ENCODE measurements at regions not wholly inside any gene's neighbourhood (a gene's known extent, or its start where the extent isn't known, plus 50 kb on each side); places are given as distances from the start of the nearest gene placed in this dataset.
"Not testable (repeated sequence)": the region's sequence is repeated elsewhere in the genome, so short reads cannot be mapped to it uniquely, and the experiment has no call there.

GRCh38 chr2:391696-392095 is 103.8 kb upstream of the ALKAL2 start:
- Histone ChIP-seq H3K27ac (ENCODE audit: low read length) (no peak overlapping the region), H3K4me1 (ENCODE audit: insufficient read depth, low read length) (peaks cover 38% of the 10 kb centered on the region), H3K4me3 (ENCODE audit: low read depth in 1 of 2, low read length in 2 of 2) (no peak overlapping the region), H2AFZ (ENCODE audit: low read depth, low read length) (no peak overlapping the region), H3K79me2 (ENCODE audit: insufficient read depth, low read length) (no peaks in the 10 kb centered on the region), H3K9me3 (ENCODE audit: insufficient read depth, low read length, severe bottlenecking) (no peaks in the 10 kb centered on the region), H4K20me1 (ENCODE audit: insufficient read depth, low read length) (no peaks in the 10 kb centered on the region), H3K4me2 (ENCODE audit: insufficient read depth, low read length) (no peak overlapping the region), H3K9ac (ENCODE audit: low read depth, low read length) (no peak overlapping the region), H3K27me3 (ENCODE audit: insufficient read depth, low read length, poor library complexity) (no peaks in the 10 kb centered on the region), H3K36me3 (ENCODE audit: insufficient read depth, low read length) (no peaks in the 10 kb centered on the region)
- ATAC-seq (ENCODE audit: insufficient read depth, low read depth) (no peak), DNase-seq (no peak)
- no peak for TF ChIP-seq EZH2 (IDR thresholded peaks at IDR 0.05; ENCODE audit: borderline replicate concordance, low read depth, low read length, severe bottlenecking)
- no peak for TF ChIP-seq CTCF (IDR thresholded peaks at IDR 0.05; ENCODE audit: borderline replicate concordance, extremely low read depth, low read length, poor library complexity, severe bottlenecking)

- no peak overlapping the region for H2AFZ ChIP-seq (ENCODE audit: low read depth, low read length)
- H3K4me3 ChIP-seq (ENCODE audit: low read depth in 1 of 2, low read length in 2 of 2) = no peak overlapping the region
- H3K27ac ChIP-seq (ENCODE audit: low read length) = no peak overlapping the region
- no peak overlapping the region for H3K9ac ChIP-seq (ENCODE audit: low read depth, low read length)
- peaks cover 36% of the 10 kb centered on the region for H3K4me1 ChIP-seq (ENCODE audit: insufficient read depth, low read length)
- no peak for ATAC-seq (ENCODE audit: insufficient read depth, low read depth)
- no peak overlapping the region for H3K4me2 ChIP-seq (ENCODE audit: insufficient read depth, low read length)
- no peaks in the 10 kb centered on the region for H4K20me1 ChIP-seq (ENCODE audit: insufficient read depth, low read length)
- no peak for TF ChIP-seq CTCF (IDR thresholded peaks at IDR 0.05; ENCODE audit: borderline replicate concordance, extremely low read depth, low read length, poor library complexity, severe bottlenecking)
- H3K36me3 ChIP-seq (ENCODE audit: insufficient read depth, low read length) = no peaks in the 10 kb centered on the region
- no peaks in the 10 kb centered on the region for H3K9me3 ChIP-seq (ENCODE audit: insufficient read depth, low read length, severe bottlenecking)
- no peaks in the 10 kb centered on the region for H3K27me3 ChIP-seq (ENCODE audit: insufficient read depth, low read length, poor library complexity)
- DNase-seq = no peak
- no peaks in the 10 kb centered on the region for H3K79me2 ChIP-seq (ENCODE audit: insufficient read depth, low read length)
These were observed 103.1 kb upstream of the ALKAL2 start for GRCh38 chr2:390959-391358.

- not testable (repeated sequence) for H3K27ac ChIP-seq (ENCODE audit: low read length); ATAC-seq (ENCODE audit: insufficient read depth, low read depth); H3K36me3 ChIP-seq (ENCODE audit: insufficient read depth, low read length); H4K20me1 ChIP-seq (ENCODE audit: insufficient read depth, low read length); DNase-seq; H3K79me2 ChIP-seq (ENCODE audit: insufficient read depth, low read length); H2AFZ ChIP-seq (ENCODE audit: low read depth, low read length); H3K9ac ChIP-seq (ENCODE audit: low read depth, low read length); H3K4me2 ChIP-seq (ENCODE audit: insufficient read depth, low read length); H3K9me3 ChIP-seq (ENCODE audit: insufficient read depth, low read length, severe bottlenecking); H3K4me3 ChIP-seq (ENCODE audit: low read depth in 1 of 2, low read length in 2 of 2); H3K27me3 ChIP-seq (ENCODE audit: insufficient read depth, low read length, poor library complexity)
- peaks cover 26% of the 10 kb centered on the region for H3K4me1 ChIP-seq (ENCODE audit: insufficient read depth, low read length)
These were observed 102.1 kb upstream of the ALKAL2 start for GRCh38 chr2:389985-390384.

GRCh38 chr2:388752-389151 is 100.9 kb upstream of the ALKAL2 start:
- not testable (repeated sequence) for H3K79me2 ChIP-seq (ENCODE audit: insufficient read depth, low read length); H3K36me3 ChIP-seq (ENCODE audit: insufficient read depth, low read length); H3K9me3 ChIP-seq (ENCODE audit: insufficient read depth, low read length, severe bottlenecking); ATAC-seq (ENCODE audit: insufficient read depth, low read depth); H3K27me3 ChIP-seq (ENCODE audit: insufficient read depth, low read length, poor library complexity); H4K20me1 ChIP-seq (ENCODE audit: insufficient read depth, low read length); H3K9ac ChIP-seq (ENCODE audit: low read depth, low read length); H3K4me3 ChIP-seq (ENCODE audit: low read depth in 1 of 2, low read length in 2 of 2); H2AFZ ChIP-seq (ENCODE audit: low read depth, low read length); H3K27ac ChIP-seq (ENCODE audit: low read length); H3K4me2 ChIP-seq (ENCODE audit: insufficient read depth, low read length); DNase-seq
- H3K4me1 ChIP-seq (ENCODE audit: insufficient read depth, low read length) = peaks cover 14% of the 10 kb centered on the region
